ENCODE measurements at regions not wholly inside any gene's neighbourhood (a gene's known extent, or its start where the extent isn't known, plus 50 kb on each side); places are given as distances from the start of the nearest gene placed in this dataset.
"Not testable (repeated sequence)": the region's sequence is repeated elsewhere in the genome, so short reads cannot be mapped to it uniquely, and the experiment has no call there.

- WGBS, 2 donors: 86 to 90% methylated on average over 10 of the region's 10 CpGs
- no peak overlapping the region for H3K4me3 ChIP-seq
- ATAC-seq (ENCODE audit: insufficient read depth, low FRiP score) (no peak), DNase-seq (no peak)
- H3K4me1 ChIP-seq (ENCODE audit: control insufficient read depth in 5 of 5, insufficient read depth in 5 of 5, low read length in 5 of 5): no peaks in the 10 kb centered on the region
- TF ChIP-seq, protein P1, sequence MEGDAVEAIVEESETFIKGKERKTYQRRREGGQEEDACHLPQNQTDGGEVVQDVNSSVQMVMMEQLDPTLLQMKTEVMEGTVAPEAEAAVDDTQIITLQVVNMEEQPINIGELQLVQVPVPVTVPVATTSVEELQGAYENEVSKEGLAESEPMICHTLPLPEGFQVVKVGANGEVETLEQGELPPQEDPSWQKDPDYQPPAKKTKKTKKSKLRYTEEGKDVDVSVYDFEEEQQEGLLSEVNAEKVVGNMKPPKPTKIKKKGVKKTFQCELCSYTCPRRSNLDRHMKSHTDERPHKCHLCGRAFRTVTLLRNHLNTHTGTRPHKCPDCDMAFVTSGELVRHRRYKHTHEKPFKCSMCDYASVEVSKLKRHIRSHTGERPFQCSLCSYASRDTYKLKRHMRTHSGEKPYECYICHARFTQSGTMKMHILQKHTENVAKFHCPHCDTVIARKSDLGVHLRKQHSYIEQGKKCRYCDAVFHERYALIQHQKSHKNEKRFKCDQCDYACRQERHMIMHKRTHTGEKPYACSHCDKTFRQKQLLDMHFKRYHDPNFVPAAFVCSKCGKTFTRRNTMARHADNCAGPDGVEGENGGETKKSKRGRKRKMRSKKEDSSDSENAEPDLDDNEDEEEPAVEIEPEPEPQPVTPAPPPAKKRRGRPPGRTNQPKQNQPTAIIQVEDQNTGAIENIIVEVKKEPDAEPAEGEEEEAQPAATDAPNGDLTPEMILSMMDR (IDR thresholded peaks at IDR 0.05; ENCODE audit: control extremely low read depth, extremely low read depth): no peak
- H3K27ac ChIP-seq (ENCODE audit: low read depth in 1 of 2, low read length in 1 of 2): no peak overlapping the region
- H3K9ac ChIP-seq (ENCODE audit: insufficient read depth in 1 of 2, low read length in 2 of 2): no peak overlapping the region
- no peaks in the 10 kb centered on the region for H3K36me3 ChIP-seq (ENCODE audit: control insufficient read depth in 4 of 4, insufficient read depth in 4 of 4, low read length in 4 of 4)
- no peaks in the 10 kb centered on the region for H3K27me3 ChIP-seq (ENCODE audit: control insufficient read depth in 3 of 3, insufficient read depth in 3 of 3, low read length in 2 of 3)
- peaks cover 0 to 6% (median 0%) of the 10 kb centered on the region in 4 donors for H3K9me3 ChIP-seq (ENCODE audit: control insufficient read depth in 4 of 4, insufficient read depth in 3 of 4, low read length in 3 of 4)
Observed at GRCh38 chr6:63467247-63467954, 104.9 kb upstream of the LOC128125822 start.

- not testable (repeated sequence) for H3K9me3 ChIP-seq (ENCODE audit: control insufficient read depth in 4 of 4, insufficient read depth in 3 of 4, low read length in 3 of 4); H3K4me1 ChIP-seq (ENCODE audit: control insufficient read depth in 5 of 5, insufficient read depth in 5 of 5, low read length in 5 of 5); H3K36me3 ChIP-seq (ENCODE audit: control insufficient read depth in 4 of 4, insufficient read depth in 4 of 4, low read length in 4 of 4); H3K4me3 ChIP-seq; H3K27me3 ChIP-seq (ENCODE audit: control insufficient read depth in 3 of 3, insufficient read depth in 3 of 3, low read length in 2 of 3); ATAC-seq (ENCODE audit: insufficient read depth, low FRiP score); H3K27ac ChIP-seq (ENCODE audit: low read depth in 1 of 2, low read length in 1 of 2); DNase-seq; H3K9ac ChIP-seq (ENCODE audit: insufficient read depth in 1 of 2, low read length in 2 of 2)
- 79 to 98% methylated on average over 2 of the region's 2 CpGs for WGBS, 2 donors
Observed at GRCh38 chr6:63471145-63471544, 101.1 kb upstream of the LOC128125822 start.

DNA sequence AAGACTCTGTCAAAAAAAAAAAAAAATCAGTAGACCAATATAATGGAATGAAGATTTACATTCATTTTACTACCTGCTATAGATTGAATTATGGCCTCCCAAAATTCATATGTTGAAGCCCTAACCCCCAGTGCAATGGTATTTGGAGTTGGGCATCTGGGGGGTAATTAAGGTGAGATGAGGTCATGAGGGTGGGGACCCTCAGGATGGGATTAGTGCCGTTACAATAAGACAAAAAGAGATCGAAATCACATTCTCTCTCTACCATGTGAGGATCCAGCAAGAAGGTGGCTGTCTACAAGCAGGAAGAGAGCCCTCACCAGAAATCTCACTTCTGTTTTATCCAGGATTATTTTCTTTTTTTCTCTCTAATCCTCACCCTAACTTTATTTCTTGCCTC, 100.6 kb upstream of the LOC128125822 start:
- H3K4me3 ChIP-seq: no peak overlapping the region
- H3K27ac ChIP-seq (ENCODE audit: low read depth in 1 of 2, low read length in 1 of 2): no peak overlapping the region
- H3K27me3 ChIP-seq (ENCODE audit: control insufficient read depth in 3 of 3, insufficient read depth in 3 of 3, low read length in 2 of 3): no peaks in the 10 kb centered on the region
- no peak for DNase-seq
- H3K36me3 ChIP-seq (ENCODE audit: control insufficient read depth in 4 of 4, insufficient read depth in 4 of 4, low read length in 4 of 4): no peaks in the 10 kb centered on the region
- peaks cover 0 to 6% (median 0%) of the 10 kb centered on the region in 4 donors for H3K9me3 ChIP-seq (ENCODE audit: control insufficient read depth in 4 of 4, insufficient read depth in 3 of 4, low read length in 3 of 4)
- 80 to 92% methylated on average over 2 of the region's 2 CpGs for WGBS, 2 donors
- H3K9ac ChIP-seq (ENCODE audit: insufficient read depth in 1 of 2, low read length in 2 of 2): no peak overlapping the region
- peaks cover 0 to 3% (median 0%) of the 10 kb centered on the region in 5 donors for H3K4me1 ChIP-seq (ENCODE audit: control insufficient read depth in 5 of 5, insufficient read depth in 5 of 5, low read length in 5 of 5)
- TF ChIP-seq, protein P1 (IDR thresholded peaks at IDR 0.05; ENCODE audit: control extremely low read depth, extremely low read depth): no peak
- no peak for ATAC-seq (ENCODE audit: insufficient read depth, low FRiP score)

DNA sequence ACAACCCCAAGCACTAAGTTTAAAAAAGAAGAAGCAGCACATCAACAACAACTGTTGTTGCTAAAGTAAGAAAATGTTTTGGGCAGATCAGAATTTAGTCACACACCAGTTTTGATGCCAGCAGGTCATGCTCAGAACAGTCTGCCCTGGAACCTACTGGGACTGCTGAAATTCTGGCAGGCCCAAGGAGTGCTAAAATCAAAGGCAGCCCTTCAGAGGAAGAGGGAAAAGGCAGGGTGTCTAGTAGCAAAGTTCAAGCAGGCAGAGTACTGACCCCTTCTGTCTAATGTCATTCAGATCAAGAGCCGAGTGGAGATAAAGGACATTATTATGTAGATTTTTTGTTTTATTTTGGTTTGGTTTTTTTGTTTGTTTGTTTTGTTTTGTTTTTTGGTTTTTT, 96.6 kb upstream of the LOC128125822 start:
- Histone ChIP-seq H3K36me3 (ENCODE audit: control insufficient read depth in 4 of 4, insufficient read depth in 4 of 4, low read length in 4 of 4) (no peaks in the 10 kb centered on the region), H3K9me3 (ENCODE audit: control insufficient read depth in 4 of 4, insufficient read depth in 3 of 4, low read length in 3 of 4) (peaks cover 0 to 6% (median 0%) of the 10 kb centered on the region in 4 donors), H3K27me3 (ENCODE audit: control insufficient read depth in 3 of 3, insufficient read depth in 3 of 3, low read length in 2 of 3) (no peaks in the 10 kb centered on the region), H3K4me1 (ENCODE audit: control insufficient read depth in 5 of 5, insufficient read depth in 5 of 5, low read length in 5 of 5) (peaks cover 0 to 3% (median 0%) of the 10 kb centered on the region in 5 donors), H3K4me3 (no peak overlapping the region), H3K27ac (ENCODE audit: low read depth in 1 of 2, low read length in 1 of 2) (no peak overlapping the region), H3K9ac (ENCODE audit: insufficient read depth in 1 of 2, low read length in 2 of 2) (no peak overlapping the region)
- ATAC-seq (ENCODE audit: insufficient read depth, low FRiP score): no peak
- WGBS, 2 donors: 79 to 80% methylated on average over 1 of the region's 1 CpG
- DNase-seq: no peak
- TF ChIP-seq, protein P1 (IDR thresholded peaks at IDR 0.05; ENCODE audit: control extremely low read depth, extremely low read depth): no peak
